Caco-2 (cell line): ENCODE measurements at regions not wholly inside any gene's neighbourhood (a gene's known extent, or its start where the extent isn't known, plus 50 kb on each side); places are given as distances from the start of the nearest gene placed in this dataset.

Experiments used
- BruUV-seq: library from RNA; stranded (reverse); fragments of 400-500 nt; replicated peaks from 2 replicates; lab custom pipeline; 2021; lab: Mats Ljungman, UMichigan
- CTCF ChIA-PET: fragments of 300-600 bp; sonication (Branson Sonifier 250); formaldehyde crosslinking; loops from one replicate; lab custom pipeline; 2022; ENCODE audit warnings: antibody characterized with exemption; lab: Charles Lee
- POLR2A ChIA-PET: fragments of 300-600 bp; sonication (Branson Sonifier 250); formaldehyde crosslinking; loops from one replicate; lab custom pipeline; 2022; ENCODE audit warnings: antibody characterized with exemption; lab: Charles Lee
- DNase-seq, 2 experiments: peaks; one replicate each; pipeline versions ENCODE4 v3.0.0 to v3.0.0-alpha.2; 2020 to 2022
- H3K27me3 ChIP-seq: replicated peaks from 2 replicates; pipeline ENCODE4 v1.6.0; 2011; ENCODE audit warnings: low read length; ENCODE audit not compliant: control insufficient read depth, insufficient read depth
- H3K36me3 ChIP-seq: 2 replicates; pipeline ENCODE4 v1.5.1; 2011; ENCODE audit warnings: low read length; ENCODE audit not compliant: control insufficient read depth, insufficient read depth
- H3K4me1 ChIP-seq: fragments of 250-450 bp; sonication (Bioruptor Pico); 2 replicates; pipeline ENCODE4 v1.5.1; 2020; ENCODE audit warnings: mild to moderate bottlenecking
- H3K4me3 ChIP-seq: 2 replicates; pipeline ENCODE4 v1.5.1; 2011; ENCODE audit warnings: low read depth, mild to moderate bottlenecking, control low read depth, low read length
- H3K9me3 ChIP-seq: fragments of 250-450 bp; sonication (Bioruptor Pico); 2 replicates; pipeline ENCODE4 v1.5.1; 2020; ENCODE audit warnings: mild to moderate bottlenecking, moderate library complexity
- H3K27ac Mint-ChIP-seq: one replicate; pipeline ENCODE4 v1.8.0; 2022; ENCODE audit warnings: mixed read lengths; ENCODE audit not compliant: unreplicated experiment
- H3K27me3 Mint-ChIP-seq: one replicate; pipeline ENCODE4 v1.8.0; 2022; ENCODE audit warnings: mixed read lengths; ENCODE audit not compliant: insufficient read depth, unreplicated experiment
- H3K36me3 Mint-ChIP-seq: one replicate; pipeline ENCODE4 v1.8.0; 2022; ENCODE audit warnings: mild to moderate bottlenecking, mixed read lengths; ENCODE audit not compliant: insufficient read depth, unreplicated experiment
- H3K4me1 Mint-ChIP-seq: one replicate; pipeline ENCODE4 v1.8.0; 2022; ENCODE audit warnings: low read depth, mixed read lengths; ENCODE audit not compliant: unreplicated experiment
- H3K4me3 Mint-ChIP-seq: one replicate; pipeline ENCODE4 v1.8.0; 2022; ENCODE audit warnings: mild to moderate bottlenecking, moderate library complexity, mixed read lengths; ENCODE audit not compliant: unreplicated experiment
- H3K9me3 Mint-ChIP-seq: one replicate; pipeline ENCODE4 v1.8.0; 2022; ENCODE audit warnings: mixed read lengths; ENCODE audit not compliant: unreplicated experiment
- intact Hi-C: fragments of 100-400 bp; cut with micrococcal nuclease; formaldehyde crosslinking; loops from one replicate; pipeline ENCODE4 v1.10.0; 2022; ENCODE audit not compliant: unreplicated experiment
- TF ChIP-seq, protein P1 (sequence below), 2 experiments: fragments of 200-600 bp in 1 of 2; IDR thresholded peaks; 1 replicate in 1 of 2; 2 replicates in 1 of 2; pipeline versions ENCODE4 v1.5.1 to v1.8.0; 2011 to 2022; ENCODE audit warnings: antibody characterized with exemption in 1 of 2, control low read depth in 1 of 2, inconsistent platforms in 1 of 2, low read depth in 1 of 2, low read length in 1 of 2, mild to moderate bottlenecking in 1 of 2, moderate library complexity in 1 of 2; ENCODE audit not compliant: insufficient read depth in 1 of 2, severe bottlenecking in 1 of 2, unreplicated experiment in 1 of 2

GRCh38 chr20:50354721-50355589 lies 155.2 kb upstream of the PTPN1 start:
- H3K4me3 Mint-ChIP-seq: no peak overlapping the region
- TF ChIP-seq, protein P1, sequence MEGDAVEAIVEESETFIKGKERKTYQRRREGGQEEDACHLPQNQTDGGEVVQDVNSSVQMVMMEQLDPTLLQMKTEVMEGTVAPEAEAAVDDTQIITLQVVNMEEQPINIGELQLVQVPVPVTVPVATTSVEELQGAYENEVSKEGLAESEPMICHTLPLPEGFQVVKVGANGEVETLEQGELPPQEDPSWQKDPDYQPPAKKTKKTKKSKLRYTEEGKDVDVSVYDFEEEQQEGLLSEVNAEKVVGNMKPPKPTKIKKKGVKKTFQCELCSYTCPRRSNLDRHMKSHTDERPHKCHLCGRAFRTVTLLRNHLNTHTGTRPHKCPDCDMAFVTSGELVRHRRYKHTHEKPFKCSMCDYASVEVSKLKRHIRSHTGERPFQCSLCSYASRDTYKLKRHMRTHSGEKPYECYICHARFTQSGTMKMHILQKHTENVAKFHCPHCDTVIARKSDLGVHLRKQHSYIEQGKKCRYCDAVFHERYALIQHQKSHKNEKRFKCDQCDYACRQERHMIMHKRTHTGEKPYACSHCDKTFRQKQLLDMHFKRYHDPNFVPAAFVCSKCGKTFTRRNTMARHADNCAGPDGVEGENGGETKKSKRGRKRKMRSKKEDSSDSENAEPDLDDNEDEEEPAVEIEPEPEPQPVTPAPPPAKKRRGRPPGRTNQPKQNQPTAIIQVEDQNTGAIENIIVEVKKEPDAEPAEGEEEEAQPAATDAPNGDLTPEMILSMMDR (IDR thresholded peaks at IDR 0.05; ENCODE audit: insufficient read depth in 1 of 2, low read depth in 1 of 2, low read length in 1 of 2, severe bottlenecking in 1 of 2, unreplicated experiment in 1 of 2): no peak

GRCh38 chr20:50355590-50356524 lies 154.3 kb upstream of the PTPN1 start:
- no peak overlapping the region for H3K27ac Mint-ChIP-seq
- no peaks in the 10 kb centered on the region for H3K36me3 ChIP-seq
- intact Hi-C loops: loop anchor here (2.0 kb wide), 1 partner anchor 17 kb away; no protein-coding TSS in a partner anchor
- H3K4me3 ChIP-seq: no peak overlapping the region
- H3K4me3 Mint-ChIP-seq: no peak overlapping the region
- H3K9me3 Mint-ChIP-seq: no peaks in the 10 kb centered on the region
- DNase-seq: no peak
- TF ChIP-seq, protein P1 (IDR thresholded peaks at IDR 0.05; ENCODE audit: insufficient read depth in 1 of 2, low read depth in 1 of 2, low read length in 1 of 2, severe bottlenecking in 1 of 2, unreplicated experiment in 1 of 2): no peak
- no peaks in the 10 kb centered on the region for H3K27me3 Mint-ChIP-seq
- peaks cover 36% of the 10 kb centered on the region for H3K4me1 ChIP-seq
- H3K27me3 ChIP-seq: no peaks in the 10 kb centered on the region
- ChIA-PET POLR2A (interaction anchor here (0.5 to 0.6 kb wide), 2 partner anchors 165 to 575 kb away, joined by 3 read pairs; partner anchors contain the start of gene ADNP), CTCF (no interaction called here)
- BruUV-seq: no TSS peak
- peaks cover 37% of the 10 kb centered on the region for H3K4me1 Mint-ChIP-seq
- H3K9me3 ChIP-seq: no peaks in the 10 kb centered on the region
- H3K36me3 Mint-ChIP-seq: no peaks in the 10 kb centered on the region

More at GRCh38 chr20:50354721-50355589, 155.2 kb upstream of the PTPN1 start:
- no peaks in the 10 kb centered on the region for H3K9me3 Mint-ChIP-seq
- H3K4me1 Mint-ChIP-seq: peaks cover 34% of the 10 kb centered on the region
- no peak overlapping the region for H3K27ac Mint-ChIP-seq
- peaks cover 27% of the 10 kb centered on the region for H3K4me1 ChIP-seq
- no peaks in the 10 kb centered on the region for H3K36me3 Mint-ChIP-seq
- no peaks in the 10 kb centered on the region for H3K27me3 Mint-ChIP-seq
- POLR2A ChIA-PET: interaction anchor here (0.6 kb wide), 1 partner anchor 164 kb away, joined by 3 read pairs; no protein-coding TSS in a partner anchor
- DNase-seq: peak in 1 of 2 experiments; percentile 66
- CTCF ChIA-PET: no interaction called here
- BruUV-seq: no TSS peak
- H3K36me3 ChIP-seq: no peaks in the 10 kb centered on the region
- no peaks in the 10 kb centered on the region for H3K9me3 ChIP-seq
- intact Hi-C loops: no loop called here
- no peak overlapping the region for H3K4me3 ChIP-seq
- no peaks in the 10 kb centered on the region for H3K27me3 ChIP-seq

DNA sequence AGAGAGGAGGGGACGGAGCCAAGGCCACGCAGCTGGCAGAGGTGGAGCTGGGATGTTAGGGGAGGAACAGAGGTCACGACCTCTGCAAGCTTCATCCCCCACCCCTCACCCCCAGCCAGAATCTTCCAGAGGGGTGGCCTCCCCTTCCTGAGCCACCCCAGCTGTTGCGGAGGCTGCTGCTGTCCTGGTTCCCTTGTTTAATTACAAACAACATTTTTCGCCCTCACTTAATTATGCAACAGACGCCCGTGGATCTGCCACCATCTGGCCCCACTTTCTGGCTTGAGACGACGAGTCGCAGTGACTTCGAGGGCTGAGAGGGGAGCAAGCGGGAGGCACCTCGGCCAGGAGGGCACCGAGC lies 153.7 kb upstream of the PTPN1 start:
- Mint-ChIP-seq H3K36me3 (no peaks in the 10 kb centered on the region), H3K9me3 (no peaks in the 10 kb centered on the region), H3K27me3 (no peaks in the 10 kb centered on the region), H3K4me3 (no peak overlapping the region), H3K4me1 (peaks cover 37% of the 10 kb centered on the region), H3K27ac (no peak overlapping the region)
- TF ChIP-seq, protein P1 (IDR thresholded peaks at IDR 0.05; ENCODE audit: insufficient read depth in 1 of 2, low read depth in 1 of 2, low read length in 1 of 2, severe bottlenecking in 1 of 2, unreplicated experiment in 1 of 2): no peak
- BruUV-seq: no TSS peak
- Histone ChIP-seq H3K4me1 (peaks cover 41% of the 10 kb centered on the region), H3K9me3 (no peaks in the 10 kb centered on the region), H3K27me3 (no peaks in the 10 kb centered on the region), H3K4me3 (no peak overlapping the region), H3K36me3 (no peaks in the 10 kb centered on the region)
- intact Hi-C loops: loop anchor here (2.0 kb wide), 1 partner anchor 16 kb away; no protein-coding TSS in a partner anchor
- ChIA-PET POLR2A (interaction anchor here (0.5 kb wide), 1 partner anchor 575 kb away, joined by 3 read pairs; the partner anchor contains the start of gene ADNP), CTCF (no interaction called here)
- no peak for DNase-seq
